Uterus (tissue), 2 donors: ENCODE measurements at regions not wholly inside any gene's neighbourhood (a gene's known extent, or its start where the extent isn't known, plus 50 kb on each side); places are given as distances from the start of the nearest gene placed in this dataset.

Experiments
- POLR2A ChIP-seq, 2 donors: fragments of 450-650 bp; IDR thresholded peaks; one replicate each; pipeline ENCODE4 v1.6.1; 2016; ENCODE audit warnings: antibody characterized with exemption in 2 of 2, mild to moderate bottlenecking in 1 of 2, moderate library complexity in 1 of 2
- TF ChIP-seq, protein P1 (sequence below), 4 experiments: fragments of 200-600 bp in 2 of 4; fragments of 450-650 bp in 2 of 4; sonication (generic) in 2 of 4; IDR thresholded peaks; one replicate each; pipeline ENCODE4 v1.5.1; 2016 to 2019; ENCODE audit warnings: antibody characterized with exemption in 4 of 4, mild to moderate bottlenecking in 2 of 4, moderate library complexity in 1 of 4

DNA sequence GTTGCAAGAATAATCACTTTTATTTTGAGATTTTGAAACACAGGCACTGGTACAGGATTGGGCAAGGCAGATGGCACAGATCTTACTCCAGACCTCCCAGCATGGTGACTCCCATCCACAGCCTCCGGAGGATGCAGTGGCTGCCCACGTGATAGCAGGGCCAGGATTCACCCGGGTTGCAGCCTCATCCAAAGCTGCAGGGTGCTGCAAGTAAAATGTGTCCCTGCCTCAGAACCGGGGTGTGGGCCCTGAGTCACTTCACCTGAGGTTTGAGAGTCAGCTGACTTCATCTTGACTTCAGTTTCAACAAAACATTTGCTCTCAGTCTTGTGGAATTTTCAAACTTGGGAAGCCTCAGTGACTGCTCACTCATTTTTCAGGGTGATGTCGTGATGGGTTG is 201.9 kb downstream of the FGF9 start:
- TF ChIP-seq, protein P1, sequence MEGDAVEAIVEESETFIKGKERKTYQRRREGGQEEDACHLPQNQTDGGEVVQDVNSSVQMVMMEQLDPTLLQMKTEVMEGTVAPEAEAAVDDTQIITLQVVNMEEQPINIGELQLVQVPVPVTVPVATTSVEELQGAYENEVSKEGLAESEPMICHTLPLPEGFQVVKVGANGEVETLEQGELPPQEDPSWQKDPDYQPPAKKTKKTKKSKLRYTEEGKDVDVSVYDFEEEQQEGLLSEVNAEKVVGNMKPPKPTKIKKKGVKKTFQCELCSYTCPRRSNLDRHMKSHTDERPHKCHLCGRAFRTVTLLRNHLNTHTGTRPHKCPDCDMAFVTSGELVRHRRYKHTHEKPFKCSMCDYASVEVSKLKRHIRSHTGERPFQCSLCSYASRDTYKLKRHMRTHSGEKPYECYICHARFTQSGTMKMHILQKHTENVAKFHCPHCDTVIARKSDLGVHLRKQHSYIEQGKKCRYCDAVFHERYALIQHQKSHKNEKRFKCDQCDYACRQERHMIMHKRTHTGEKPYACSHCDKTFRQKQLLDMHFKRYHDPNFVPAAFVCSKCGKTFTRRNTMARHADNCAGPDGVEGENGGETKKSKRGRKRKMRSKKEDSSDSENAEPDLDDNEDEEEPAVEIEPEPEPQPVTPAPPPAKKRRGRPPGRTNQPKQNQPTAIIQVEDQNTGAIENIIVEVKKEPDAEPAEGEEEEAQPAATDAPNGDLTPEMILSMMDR (IDR thresholded peaks at IDR 0.05) = no peak
- no peak for TF ChIP-seq POLR2A (IDR thresholded peaks at IDR 0.05)
